HEK293 (cell line): ENCODE measurements at regions not wholly inside any gene's neighbourhood (a gene's known extent, or its start where the extent isn't known, plus 50 kb on each side); places are given as distances from the start of the nearest gene placed in this dataset.

Source experiments
- CTCF ChIA-PET: fragments of 350-600 bp; formaldehyde crosslinking; extraction: SDS; loops from one replicate; lab custom pipeline; 2021; ENCODE audit warnings: antibody characterized with exemption; lab: Yijun Ruan, JAX
- POLR2A ChIA-PET: fragments of 300-600 bp; formaldehyde crosslinking; extraction: SDS; loops from one replicate; lab custom pipeline; 2020; ENCODE audit warnings: antibody characterized with exemption, inconsistent platforms; lab: Yijun Ruan, JAX
- H3K27ac ChIP-seq: fragments of 200-500 bp; sonication (Bioruptor generic); 2 replicates; pipeline ENCODE4 v1.5.1; 2014; ENCODE audit warnings: low read depth, low read length, control low read depth, inconsistent platforms; ENCODE audit errors: extremely low read depth
- H3K36me3 ChIP-seq, 2 experiments: fragments of 200-500 bp in 1 of 2; sonication (Bioruptor generic) in 1 of 2; 1 replicate in 1 of 2; 2 replicates in 1 of 2; pipeline ENCODE4 v1.5.1; 2014 to 2017; ENCODE audit warnings: inconsistent platforms in 2 of 2, low read length in 2 of 2; ENCODE audit not compliant: control insufficient read depth in 2 of 2, insufficient read depth in 1 of 2
- H3K4me1 ChIP-seq: fragments of 200-500 bp; sonication (Bioruptor generic); 2 replicates; pipeline ENCODE4 v1.5.1; 2014; ENCODE audit warnings: mild to moderate bottlenecking, low read length, inconsistent platforms; ENCODE audit not compliant: control insufficient read depth, insufficient read depth
- H3K4me3 ChIP-seq: 2 replicates; pipeline ENCODE4 v1.5.1; 2011; ENCODE audit warnings: low read depth, mild to moderate bottlenecking, control low read depth, low read length, moderate library complexity
- H3K9me3 ChIP-seq: fragments of 200-500 bp; sonication (Bioruptor generic); 2 replicates; pipeline ENCODE4 v1.5.1; 2014; ENCODE audit warnings: low read depth, low read length, inconsistent platforms; ENCODE audit not compliant: control insufficient read depth, insufficient read depth
- GLIS1 ChIP-seq: fragments of 450-650 bp; formaldehyde crosslinking; IDR thresholded peaks from 2 replicates; pipeline ENCODE4 v1.5.1; 2016; ENCODE audit warnings: missing biosample characterization, missing genetic modification characterization
- HOXD13 ChIP-seq: sonication (generic); formaldehyde crosslinking; IDR thresholded peaks from 2 replicates; pipeline ENCODE4 v1.8.0; 2022; ENCODE audit warnings: missing genetic modification reagents, borderline replicate concordance
- OSR2 ChIP-seq: fragments of 450-650 bp; formaldehyde crosslinking; IDR thresholded peaks from 2 replicates; pipeline ENCODE4 v1.5.1; 2016; ENCODE audit warnings: missing biosample characterization, missing genetic modification characterization
- SALL2 ChIP-seq: fragments of 450-650 bp; formaldehyde crosslinking; IDR thresholded peaks from 2 replicates; pipeline ENCODE4 v1.5.0; 2017; ENCODE audit warnings: missing biosample characterization, mild to moderate bottlenecking, missing genetic modification characterization, borderline replicate concordance
- SCRT1 ChIP-seq: fragments of 450-650 bp; formaldehyde crosslinking; IDR thresholded peaks from 2 replicates; pipeline ENCODE4 v1.5.1; 2016; ENCODE audit warnings: missing biosample characterization, missing genetic modification characterization, borderline replicate concordance
- SP7 ChIP-seq: fragments of 450-650 bp; formaldehyde crosslinking; IDR thresholded peaks from 2 replicates; pipeline ENCODE4 v1.5.1; 2016; ENCODE audit warnings: missing biosample characterization, missing genetic modification characterization
- ZBTB21 ChIP-seq: fragments of 450-650 bp; formaldehyde crosslinking; IDR thresholded peaks from 2 replicates; pipeline ENCODE4 v1.5.1; 2017; ENCODE audit warnings: missing biosample characterization, missing genetic modification characterization
- ZNF155 ChIP-seq: fragments of 450-650 bp; formaldehyde crosslinking; IDR thresholded peaks from 2 replicates; pipeline ENCODE4 v1.5.1; 2016; ENCODE audit warnings: missing biosample characterization, missing genetic modification characterization
- ZNF660 ChIP-seq: fragments of 450-650 bp; IDR thresholded peaks from 2 replicates; pipeline ENCODE4 v1.5.1; 2018; ENCODE audit warnings: missing biosample characterization, mild to moderate bottlenecking, missing genetic modification characterization
- ZNF701 ChIP-seq: fragments of 450-650 bp; formaldehyde crosslinking; IDR thresholded peaks from 2 replicates; pipeline ENCODE4 v1.5.1; 2016; ENCODE audit warnings: missing biosample characterization, missing genetic modification characterization
- ZNF785 ChIP-seq: fragments of 450-650 bp; formaldehyde crosslinking; IDR thresholded peaks from 2 replicates; pipeline ENCODE4 v1.5.1; 2016; ENCODE audit warnings: missing biosample characterization, missing genetic modification characterization
- ZSCAN30 ChIP-seq: fragments of 450-650 bp; IDR thresholded peaks from 2 replicates; pipeline ENCODE4 v1.5.1; 2018; ENCODE audit warnings: missing biosample characterization, mild to moderate bottlenecking, missing genetic modification characterization, moderate library complexity
- TF ChIP-seq, protein P1 (sequence below): fragments of 450-650 bp; formaldehyde crosslinking; IDR thresholded peaks from 2 replicates; pipeline ENCODE4 v1.5.1; 2016; ENCODE audit warnings: missing biosample characterization, missing genetic modification characterization
- TF ChIP-seq, protein P2 (sequence below): fragments of 450-650 bp; formaldehyde crosslinking; IDR thresholded peaks from 2 replicates; pipeline ENCODE4 v1.5.1; 2017; ENCODE audit warnings: missing biosample characterization, missing genetic modification characterization
- TF ChIP-seq, protein P3 (sequence below): fragments of 450-650 bp; formaldehyde crosslinking; conservative IDR thresholded peaks from 2 replicates; pipeline ENCODE4 v1.5.1; 2016; ENCODE audit warnings: low read depth, missing biosample characterization, missing genetic modification characterization
- TF ChIP-seq, protein P4 (sequence below): fragments of 450-650 bp; formaldehyde crosslinking; IDR thresholded peaks from 2 replicates; pipeline ENCODE4 v1.5.0; 2017; ENCODE audit warnings: missing biosample characterization, missing genetic modification characterization, borderline replicate concordance

DNA sequence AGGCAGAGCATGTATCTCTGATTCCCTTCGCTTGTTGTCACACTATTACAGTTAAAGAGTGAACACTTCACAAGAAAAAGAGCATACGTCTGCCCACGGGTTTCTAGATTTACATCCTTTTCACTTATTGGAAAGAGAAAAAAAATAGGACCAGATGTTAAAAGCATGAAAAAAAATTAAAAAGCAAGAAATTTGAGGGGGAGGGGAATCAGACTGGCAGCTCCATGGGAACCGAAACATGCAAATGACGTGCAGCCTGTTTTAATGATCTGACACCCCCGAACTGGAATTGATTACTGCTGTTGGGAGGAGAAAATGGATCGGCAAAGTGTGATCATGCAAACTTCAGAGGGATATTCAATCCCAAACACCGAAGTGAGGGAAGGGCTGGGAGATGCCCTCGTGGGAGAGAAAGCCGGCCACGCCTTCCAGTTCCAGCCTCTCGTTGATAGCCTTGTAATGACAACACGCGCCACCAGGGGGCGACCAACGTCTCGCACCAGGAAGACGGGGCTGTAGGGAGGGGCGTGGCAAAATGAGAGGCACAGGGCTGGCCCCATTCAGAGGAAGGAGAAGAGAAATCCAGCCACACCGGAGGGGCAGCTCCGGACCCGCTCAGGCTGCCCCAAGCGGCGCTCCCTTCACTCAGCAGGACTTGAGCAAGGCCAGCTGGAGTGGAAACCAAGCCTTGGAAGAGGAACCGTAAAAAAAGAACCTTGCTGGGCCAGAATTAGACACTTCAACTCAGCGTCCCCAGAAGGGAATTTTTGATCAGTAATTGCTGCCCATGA lies 53.8 kb upstream of the SYT13 start (continued):
- peak; percentile 63 for TF ChIP-seq GLIS1 (tag by site-specific recombination)
- TF ChIP-seq ZNF660 (tag by site-specific recombination): peak; percentile 87
- peak; percentile 41; the same call in 1 of the 2 replicates for TF ChIP-seq SP7 (tag by site-specific recombination)
- TF ChIP-seq, all 188 proteins: peak for 22

DNA sequence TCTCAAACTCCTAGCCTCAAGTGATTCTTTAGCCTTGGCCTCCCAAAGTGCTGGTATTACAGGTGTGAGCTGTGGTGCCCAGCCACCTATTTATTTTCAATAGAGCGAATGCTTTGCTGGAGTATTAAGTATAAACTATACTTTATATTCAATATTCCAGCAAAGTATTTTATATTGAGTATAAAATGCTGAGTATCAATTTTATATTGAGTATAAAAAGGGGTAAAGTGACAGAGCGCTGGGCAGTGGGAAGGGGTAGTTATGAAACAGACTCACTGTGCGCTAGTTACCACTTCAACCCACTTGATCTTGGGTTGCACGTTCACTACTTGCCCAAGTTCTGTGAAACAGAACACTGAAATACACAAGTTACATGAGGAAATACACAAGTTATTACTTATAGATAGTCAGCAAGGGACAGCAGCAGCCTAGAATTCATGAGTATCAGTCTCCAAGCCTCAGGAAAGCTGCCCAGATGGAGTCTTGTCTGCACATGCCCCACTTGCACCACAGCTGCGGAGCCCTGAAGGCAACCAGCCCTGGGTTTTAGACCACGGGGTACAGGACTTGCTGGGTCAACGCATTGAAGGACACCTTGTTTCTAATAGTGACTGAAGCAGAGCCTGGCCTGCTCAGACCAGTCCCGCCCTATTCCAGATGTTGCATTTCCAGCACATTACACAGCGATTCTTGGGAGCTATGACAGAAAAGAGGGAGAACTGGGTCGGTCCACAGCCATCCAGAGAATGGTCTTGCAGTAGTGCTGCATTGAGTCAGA lies 51.6 kb upstream of the SYT13 start:
- Histone ChIP-seq H3K4me1 (no peaks in the 10 kb centered on the region), H3K9me3 (no peaks in the 10 kb centered on the region), H3K27ac (no peak overlapping the region), H3K4me3 (no peak overlapping the region), H3K36me3 (no peaks in the 10 kb centered on the region)
- ChIA-PET CTCF (interaction anchor here (0.9 to 7.7 kb wide), 7 partner anchors 185 to 434 kb away, joined by 3 to 147 read pairs (median 4); no protein-coding TSS in a partner anchor), POLR2A (no interaction called here)
- TF ChIP-seq HOXD13 (CRISPR knock-in tag): no peak
- no peak for TF ChIP-seq ZNF155 (tag by site-specific recombination)
- TF ChIP-seq OSR2 (tag by site-specific recombination): no peak
- TF ChIP-seq ZSCAN30 (tag by site-specific recombination): no peak
- TF ChIP-seq, protein P1, sequence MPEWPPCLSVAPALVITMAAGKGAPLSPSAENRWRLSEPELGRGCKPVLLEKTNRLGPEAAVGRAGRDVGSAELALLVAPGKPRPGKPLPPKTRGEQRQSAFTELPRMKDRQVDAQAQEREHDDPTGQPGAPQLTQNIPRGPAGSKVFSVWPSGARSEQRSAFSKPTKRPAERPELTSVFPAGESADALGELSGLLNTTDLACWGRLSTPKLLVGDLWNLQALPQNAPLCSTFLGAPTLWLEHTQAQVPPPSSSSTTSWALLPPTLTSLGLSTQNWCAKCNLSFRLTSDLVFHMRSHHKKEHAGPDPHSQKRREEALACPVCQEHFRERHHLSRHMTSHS (tag by site-specific recombination): no peak
- no peak for TF ChIP-seq SALL2 (tag by site-specific recombination)
- TF ChIP-seq, protein P2, sequence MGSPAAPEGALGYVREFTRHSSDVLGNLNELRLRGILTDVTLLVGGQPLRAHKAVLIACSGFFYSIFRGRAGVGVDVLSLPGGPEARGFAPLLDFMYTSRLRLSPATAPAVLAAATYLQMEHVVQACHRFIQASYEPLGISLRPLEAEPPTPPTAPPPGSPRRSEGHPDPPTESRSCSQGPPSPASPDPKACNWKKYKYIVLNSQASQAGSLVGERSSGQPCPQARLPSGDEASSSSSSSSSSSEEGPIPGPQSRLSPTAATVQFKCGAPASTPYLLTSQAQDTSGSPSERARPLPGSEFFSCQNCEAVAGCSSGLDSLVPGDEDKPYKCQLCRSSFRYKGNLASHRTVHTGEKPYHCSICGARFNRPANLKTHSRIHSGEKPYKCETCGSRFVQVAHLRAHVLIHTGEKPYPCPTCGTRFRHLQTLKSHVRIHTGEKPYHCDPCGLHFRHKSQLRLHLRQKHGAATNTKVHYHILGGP (tag by site-specific recombination): no peak
- TF ChIP-seq ZNF785 (tag by site-specific recombination): no peak
- no peak for TF ChIP-seq ZBTB21
- no peak for TF ChIP-seq SCRT1
- TF ChIP-seq, protein P3, sequence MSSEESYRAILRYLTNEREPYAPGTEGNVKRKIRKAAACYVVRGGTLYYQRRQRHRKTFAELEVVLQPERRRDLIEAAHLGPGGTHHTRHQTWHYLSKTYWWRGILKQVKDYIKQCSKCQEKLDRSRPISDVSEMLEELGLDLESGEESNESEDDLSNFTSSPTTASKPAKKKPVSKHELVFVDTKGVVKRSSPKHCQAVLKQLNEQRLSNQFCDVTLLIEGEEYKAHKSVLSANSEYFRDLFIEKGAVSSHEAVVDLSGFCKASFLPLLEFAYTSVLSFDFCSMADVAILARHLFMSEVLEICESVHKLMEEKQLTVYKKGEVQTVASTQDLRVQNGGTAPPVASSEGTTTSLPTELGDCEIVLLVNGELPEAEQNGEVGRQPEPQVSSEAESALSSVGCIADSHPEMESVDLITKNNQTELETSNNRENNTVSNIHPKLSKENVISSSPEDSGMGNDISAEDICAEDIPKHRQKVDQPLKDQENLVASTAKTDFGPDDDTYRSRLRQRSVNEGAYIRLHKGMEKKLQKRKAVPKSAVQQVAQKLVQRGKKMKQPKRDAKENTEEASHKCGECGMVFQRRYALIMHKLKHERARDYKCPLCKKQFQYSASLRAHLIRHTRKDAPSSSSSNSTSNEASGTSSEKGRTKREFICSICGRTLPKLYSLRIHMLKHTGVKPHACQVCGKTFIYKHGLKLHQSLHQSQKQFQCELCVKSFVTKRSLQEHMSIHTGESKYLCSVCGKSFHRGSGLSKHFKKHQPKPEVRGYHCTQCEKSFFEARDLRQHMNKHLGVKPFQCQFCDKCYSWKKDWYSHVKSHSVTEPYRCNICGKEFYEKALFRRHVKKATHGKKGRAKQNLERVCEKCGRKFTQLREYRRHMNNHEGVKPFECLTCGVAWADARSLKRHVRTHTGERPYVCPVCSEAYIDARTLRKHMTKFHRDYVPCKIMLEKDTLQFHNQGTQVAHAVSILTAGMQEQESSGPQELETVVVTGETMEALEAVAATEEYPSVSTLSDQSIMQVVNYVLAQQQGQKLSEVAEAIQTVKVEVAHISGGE: no peak
- TF ChIP-seq, protein P4, sequence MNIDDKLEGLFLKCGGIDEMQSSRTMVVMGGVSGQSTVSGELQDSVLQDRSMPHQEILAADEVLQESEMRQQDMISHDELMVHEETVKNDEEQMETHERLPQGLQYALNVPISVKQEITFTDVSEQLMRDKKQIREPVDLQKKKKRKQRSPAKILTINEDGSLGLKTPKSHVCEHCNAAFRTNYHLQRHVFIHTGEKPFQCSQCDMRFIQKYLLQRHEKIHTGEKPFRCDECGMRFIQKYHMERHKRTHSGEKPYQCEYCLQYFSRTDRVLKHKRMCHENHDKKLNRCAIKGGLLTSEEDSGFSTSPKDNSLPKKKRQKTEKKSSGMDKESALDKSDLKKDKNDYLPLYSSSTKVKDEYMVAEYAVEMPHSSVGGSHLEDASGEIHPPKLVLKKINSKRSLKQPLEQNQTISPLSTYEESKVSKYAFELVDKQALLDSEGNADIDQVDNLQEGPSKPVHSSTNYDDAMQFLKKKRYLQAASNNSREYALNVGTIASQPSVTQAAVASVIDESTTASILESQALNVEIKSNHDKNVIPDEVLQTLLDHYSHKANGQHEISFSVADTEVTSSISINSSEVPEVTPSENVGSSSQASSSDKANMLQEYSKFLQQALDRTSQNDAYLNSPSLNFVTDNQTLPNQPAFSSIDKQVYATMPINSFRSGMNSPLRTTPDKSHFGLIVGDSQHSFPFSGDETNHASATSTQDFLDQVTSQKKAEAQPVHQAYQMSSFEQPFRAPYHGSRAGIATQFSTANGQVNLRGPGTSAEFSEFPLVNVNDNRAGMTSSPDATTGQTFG: no peak
- no peak for TF ChIP-seq ZNF701 (tag by site-specific recombination)
